GM12878 (cell line): ENCODE measurements at regions not wholly inside any gene's neighbourhood (a gene's known extent, or its start where the extent isn't known, plus 50 kb on each side); places are given as distances from the start of the nearest gene placed in this dataset.

Source experiments
- CREM ChIP-seq: IDR thresholded peaks from 2 replicates; pipeline ENCODE4 v1.6.1; 2014; ENCODE audit warnings: antibody characterized with exemption, low read depth
- ETV6 ChIP-seq, 2 experiments: fragments of 450-650 bp in 1 of 2; IDR thresholded peaks in 1 of 2; conservative IDR thresholded peaks in 1 of 2; 2 replicates each; pipeline ENCODE4 v1.6.1; 2014; ENCODE audit warnings: antibody characterized with exemption in 1 of 2, borderline replicate concordance in 1 of 2, low read depth in 1 of 2, mild to moderate bottlenecking in 1 of 2, moderate library complexity in 1 of 2
- KDM1A ChIP-seq: fragments of 200-600 bp; sonication (generic); IDR thresholded peaks from 2 replicates; pipeline ENCODE4 v1.6.1; 2016; ENCODE audit warnings: borderline replicate concordance
- NFIC ChIP-seq: IDR thresholded peaks from 2 replicates; pipeline ENCODE4 v1.6.1; 2012; ENCODE audit warnings: low read depth, mild to moderate bottlenecking, inconsistent platforms, low read length, moderate library complexity
- NR2C1 ChIP-seq: fragments of 450-650 bp; IDR thresholded peaks from 2 replicates; pipeline ENCODE4 v1.6.1; 2017; ENCODE audit warnings: antibody characterized with exemption, mild to moderate bottlenecking, moderate library complexity
- RFX5 ChIP-seq: IDR thresholded peaks from 2 replicates; pipeline ENCODE4 v1.6.1; 2011; ENCODE audit warnings: low read depth, low read length, improper control_type of control experiment
- SP1 ChIP-seq: IDR thresholded peaks from one replicate; pipeline ENCODE4 v1.6.1; 2011; ENCODE audit warnings: low read depth, low read length
- SRF ChIP-seq, 2 experiments: IDR thresholded peaks; 2 replicates each; pipeline ENCODE4 v1.6.1; 2011; ENCODE audit warnings: low read depth in 2 of 2, low read length in 2 of 2, mild to moderate bottlenecking in 1 of 2, moderate library complexity in 1 of 2
- TAF1 ChIP-seq: IDR thresholded peaks from 2 replicates; pipeline ENCODE4 v1.6.1; 2011; ENCODE audit warnings: mild to moderate bottlenecking, low read depth, low read length, borderline replicate concordance
- TARDBP ChIP-seq: IDR thresholded peaks from 2 replicates; pipeline ENCODE4 v1.6.1; 2016; ENCODE audit warnings: borderline replicate concordance
- ZNF622 ChIP-seq: fragments of 450-650 bp; IDR thresholded peaks from 2 replicates; pipeline ENCODE4 v1.6.1; 2017; ENCODE audit warnings: mild to moderate bottlenecking, inconsistent platforms
- TF ChIP-seq, protein P1 (sequence below): fragments of 450-650 bp; IDR thresholded peaks from 2 replicates; pipeline ENCODE4 v1.6.1; 2018; ENCODE audit warnings: mild to moderate bottlenecking, low read depth, moderate library complexity; ENCODE audit not compliant: partially characterized antibody
- TF ChIP-seq, protein P2 (sequence below), 3 experiments: IDR thresholded peaks in 2 of 3; conservative IDR thresholded peaks in 1 of 3; 2 replicates each; pipeline ENCODE4 v1.5.1; 2011; ENCODE audit warnings: low read depth in 3 of 3, low read length in 3 of 3, mild to moderate bottlenecking in 3 of 3, control low read depth in 2 of 3, moderate library complexity in 2 of 3, inconsistent platforms in 1 of 3, mixed read lengths in 1 of 3; ENCODE audit not compliant: control insufficient read depth in 2 of 3, insufficient read depth in 1 of 3; ENCODE audit errors: extremely low read depth in 1 of 3

DNA sequence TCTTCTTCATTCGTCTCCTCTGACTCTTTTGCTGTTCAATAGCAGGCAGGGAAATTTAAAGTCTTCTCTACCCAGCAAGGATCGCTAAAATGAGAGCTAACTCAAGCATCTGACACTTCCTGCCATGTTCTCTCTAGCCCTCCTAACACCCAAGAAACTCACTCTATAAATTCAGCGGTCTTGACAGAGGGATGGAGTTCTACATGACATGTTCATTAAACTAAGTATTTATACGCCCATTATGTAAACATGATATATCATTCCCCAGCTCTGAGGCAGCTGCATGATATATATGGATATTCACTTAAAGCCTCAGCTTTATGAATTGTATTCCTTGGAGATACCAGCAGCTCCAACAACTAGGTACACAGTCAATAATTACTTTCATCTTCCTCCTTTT, 231.0 kb downstream of the METTL4 start:
- no peak for TF ChIP-seq RFX5
- TF ChIP-seq NFIC, result no peak
- TF ChIP-seq TARDBP, result no peak
- no peak for TF ChIP-seq CREM
- TF ChIP-seq TAF1, result no peak
- no peak for TF ChIP-seq NR2C1
- TF ChIP-seq KDM1A, result no peak
- TF ChIP-seq, protein P1, sequence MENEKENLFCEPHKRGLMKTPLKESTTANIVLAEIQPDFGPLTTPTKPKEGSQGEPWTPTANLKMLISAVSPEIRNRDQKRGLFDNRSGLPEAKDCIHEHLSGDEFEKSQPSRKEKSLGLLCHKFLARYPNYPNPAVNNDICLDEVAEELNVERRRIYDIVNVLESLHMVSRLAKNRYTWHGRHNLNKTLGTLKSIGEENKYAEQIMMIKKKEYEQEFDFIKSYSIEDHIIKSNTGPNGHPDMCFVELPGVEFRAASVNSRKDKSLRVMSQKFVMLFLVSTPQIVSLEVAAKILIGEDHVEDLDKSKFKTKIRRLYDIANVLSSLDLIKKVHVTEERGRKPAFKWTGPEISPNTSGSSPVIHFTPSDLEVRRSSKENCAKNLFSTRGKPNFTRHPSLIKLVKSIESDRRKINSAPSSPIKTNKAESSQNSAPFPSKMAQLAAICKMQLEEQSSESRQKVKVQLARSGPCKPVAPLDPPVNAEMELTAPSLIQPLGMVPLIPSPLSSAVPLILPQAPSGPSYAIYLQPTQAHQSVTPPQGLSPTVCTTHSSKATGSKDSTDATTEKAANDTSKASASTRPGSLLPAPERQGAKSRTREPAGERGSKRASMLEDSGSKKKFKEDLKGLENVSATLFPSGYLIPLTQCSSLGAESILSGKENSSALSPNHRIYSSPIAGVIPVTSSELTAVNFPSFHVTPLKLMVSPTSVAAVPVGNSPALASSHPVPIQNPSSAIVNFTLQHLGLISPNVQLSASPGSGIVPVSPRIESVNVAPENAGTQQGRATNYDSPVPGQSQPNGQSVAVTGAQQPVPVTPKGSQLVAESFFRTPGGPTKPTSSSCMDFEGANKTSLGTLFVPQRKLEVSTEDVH, result no peak
- no peak for TF ChIP-seq ZNF622
- TF ChIP-seq SP1, result no peak
- TF ChIP-seq, protein P2, sequence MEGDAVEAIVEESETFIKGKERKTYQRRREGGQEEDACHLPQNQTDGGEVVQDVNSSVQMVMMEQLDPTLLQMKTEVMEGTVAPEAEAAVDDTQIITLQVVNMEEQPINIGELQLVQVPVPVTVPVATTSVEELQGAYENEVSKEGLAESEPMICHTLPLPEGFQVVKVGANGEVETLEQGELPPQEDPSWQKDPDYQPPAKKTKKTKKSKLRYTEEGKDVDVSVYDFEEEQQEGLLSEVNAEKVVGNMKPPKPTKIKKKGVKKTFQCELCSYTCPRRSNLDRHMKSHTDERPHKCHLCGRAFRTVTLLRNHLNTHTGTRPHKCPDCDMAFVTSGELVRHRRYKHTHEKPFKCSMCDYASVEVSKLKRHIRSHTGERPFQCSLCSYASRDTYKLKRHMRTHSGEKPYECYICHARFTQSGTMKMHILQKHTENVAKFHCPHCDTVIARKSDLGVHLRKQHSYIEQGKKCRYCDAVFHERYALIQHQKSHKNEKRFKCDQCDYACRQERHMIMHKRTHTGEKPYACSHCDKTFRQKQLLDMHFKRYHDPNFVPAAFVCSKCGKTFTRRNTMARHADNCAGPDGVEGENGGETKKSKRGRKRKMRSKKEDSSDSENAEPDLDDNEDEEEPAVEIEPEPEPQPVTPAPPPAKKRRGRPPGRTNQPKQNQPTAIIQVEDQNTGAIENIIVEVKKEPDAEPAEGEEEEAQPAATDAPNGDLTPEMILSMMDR (IDR thresholded peaks at IDR 0.05 in 2 of 3, conservative IDR thresholded peaks at IDR 0.05 in 1 of 3; ENCODE audit: control insufficient read depth in 2 of 3, extremely low read depth in 1 of 3, insufficient read depth in 1 of 3, low read depth in 3 of 3, low read length in 3 of 3), result no peak
- TF ChIP-seq SRF (IDR thresholded peaks at IDR 0.05; ENCODE audit: low read depth in 2 of 2, low read length in 2 of 2), result no peak
- TF ChIP-seq ETV6 (conservative IDR thresholded peaks at IDR 0.05 in 1 of 2, IDR thresholded peaks at IDR 0.05 in 1 of 2; ENCODE audit: borderline replicate concordance in 1 of 2, low read depth in 1 of 2), result no peak
